Vagina (tissue), 2 donors: ENCODE measurements at regions not wholly inside any gene's neighbourhood (a gene's known extent, or its start where the extent isn't known, plus 50 kb on each side); places are given as distances from the start of the nearest gene placed in this dataset.

Experiments used
- CTCF ChIP-seq, 3 experiments: fragments of 450-650 bp in 2 of 3; fragments of 200-600 bp in 1 of 3; sonication (generic) in 1 of 3; IDR thresholded peaks; one replicate each; pipeline ENCODE4 v1.5.1; 2017 to 2019; ENCODE audit warnings: antibody characterized with exemption in 3 of 3, mild to moderate bottlenecking in 2 of 3, moderate library complexity in 2 of 3
- POLR2A ChIP-seq, 2 donors: fragments of 450-650 bp; IDR thresholded peaks; one replicate each; pipeline ENCODE4 v1.6.1; 2017; ENCODE audit warnings: antibody characterized with exemption in 2 of 2, mild to moderate bottlenecking in 2 of 2, moderate library complexity in 2 of 2
- POLR2AphosphoS5 ChIP-seq, 2 donors: sonication (generic); formaldehyde crosslinking; IDR thresholded peaks; one replicate each; pipeline ENCODE4 v1.9.0; 2017; ENCODE audit warnings: antibody characterized with exemption in 2 of 2, mild to moderate bottlenecking in 2 of 2, low read depth in 1 of 2; ENCODE audit not compliant: insufficient read depth in 1 of 2

- TF ChIP-seq CTCF (IDR thresholded peaks at IDR 0.05) (no peak), POLR2A (IDR thresholded peaks at IDR 0.05) (no peak), POLR2AphosphoS5 (IDR thresholded peaks at IDR 0.05; ENCODE audit: insufficient read depth in 1 of 2, low read depth in 1 of 2) (no peak)
Measured at GRCh38 chr6:85089255-85089654, 324.9 kb upstream of the TBX18 start.
